NCI-H2107 treated with DMSO at 0.1 percent for 48 hours (cell line): ENCODE measurements at regions not wholly inside any gene's neighbourhood (a gene's known extent, or its start where the extent isn't known, plus 50 kb on each side); places are given as distances from the start of the nearest gene placed in this dataset.
"Not testable (repeated sequence)": the region's sequence is repeated elsewhere in the genome, so short reads cannot be mapped to it uniquely, and the experiment has no call there.

ENCODE experiments used
- DNase-seq: peaks from one replicate; lab custom pipeline; 2025; ENCODE audit not compliant: unreplicated experiment; lab: John Stamatoyannopoulos, UW

DNA sequence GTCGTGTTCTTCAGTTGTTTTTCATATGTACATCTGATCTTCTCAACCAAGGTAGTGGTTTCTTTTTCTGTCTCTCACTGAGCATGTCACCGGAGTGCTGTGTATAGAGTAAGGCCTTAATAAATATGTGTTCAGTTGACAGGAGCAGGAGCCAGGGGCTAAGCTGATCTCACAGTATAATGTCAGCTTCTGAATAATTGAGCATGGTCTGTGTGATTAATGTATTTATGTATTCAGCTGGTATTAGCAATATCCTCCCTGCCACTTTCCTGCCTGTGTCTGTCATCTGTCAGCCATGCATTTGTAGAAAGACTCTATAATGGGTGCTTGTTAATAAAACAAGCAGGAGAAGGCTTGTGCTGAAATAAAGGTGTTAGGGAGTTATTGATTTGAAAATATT, 198.9 kb downstream of the ADCYAP1 start:
- DNase-seq = no peak

DNA sequence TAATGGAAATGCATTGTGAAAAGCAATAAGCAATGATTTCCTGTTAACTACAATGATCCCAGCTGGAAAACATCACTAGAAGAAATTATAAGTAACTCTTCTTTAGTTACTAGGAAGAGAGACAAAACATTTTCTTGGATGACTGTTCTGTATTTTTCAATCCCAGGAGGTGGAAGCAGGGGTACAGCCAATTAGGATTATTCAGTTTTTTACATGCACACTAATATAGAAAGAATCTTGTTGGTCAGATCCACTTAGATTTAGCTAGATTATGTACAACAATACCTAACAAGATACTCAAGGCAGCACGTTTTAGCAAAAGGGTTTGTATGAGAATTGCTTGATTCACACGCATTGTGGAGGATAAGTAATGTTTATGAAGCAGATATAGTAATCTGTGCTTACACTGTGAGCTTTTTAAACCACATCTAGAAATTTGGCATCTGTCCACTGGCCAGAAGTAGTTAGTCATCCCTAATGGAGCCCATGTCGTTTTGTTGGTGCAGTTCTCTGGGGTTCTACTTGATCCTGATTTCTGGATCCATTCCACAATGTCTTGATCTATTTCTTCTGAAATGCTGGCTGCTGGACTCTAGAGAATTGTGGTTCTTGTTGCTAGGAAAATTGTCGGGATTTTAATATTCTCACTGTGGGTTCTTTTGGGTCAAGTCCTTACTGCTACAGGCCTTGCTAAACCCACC, 199.7 kb downstream of the ADCYAP1 start:
- no peak for DNase-seq

DNA sequence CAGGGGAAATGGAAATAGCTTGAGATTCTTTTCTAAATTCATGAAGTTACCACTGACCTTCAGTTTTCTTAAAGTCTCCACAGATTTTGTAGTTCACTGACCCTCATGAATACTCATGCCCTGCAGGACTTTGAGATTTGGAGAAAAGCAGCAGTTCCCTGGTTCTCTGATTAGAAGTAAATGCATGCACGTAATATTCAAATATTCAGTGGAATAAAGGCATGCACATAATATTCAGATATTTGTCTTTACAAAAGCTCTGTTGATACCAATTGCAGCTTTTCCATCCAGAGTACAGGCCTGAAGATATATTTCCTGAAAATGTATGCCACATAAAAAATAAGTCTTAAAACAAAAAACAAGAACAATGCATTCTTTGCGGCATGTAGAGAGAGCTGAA, 219.8 kb downstream of the ADCYAP1 start:
- DNase-seq = no peak

DNA sequence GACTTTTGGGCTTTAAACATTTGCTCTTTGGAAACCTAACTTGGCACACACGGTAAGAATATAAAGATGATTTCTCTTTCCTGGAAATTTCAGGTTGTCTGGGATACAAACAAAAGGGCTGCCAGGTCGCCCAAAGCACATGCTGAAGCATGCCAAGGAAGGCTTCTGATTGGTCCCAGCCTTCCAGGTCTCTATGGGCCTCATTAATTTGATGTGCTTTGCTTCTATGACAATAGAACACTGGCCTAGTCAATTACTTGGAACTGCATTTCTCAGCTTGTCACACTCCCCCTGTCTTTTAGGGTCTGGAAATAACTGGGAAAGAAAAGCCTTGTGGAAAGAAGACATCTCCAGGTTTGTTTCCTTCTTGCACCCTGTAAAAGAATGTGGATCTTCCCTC, 228.9 kb downstream of the ADCYAP1 start:
- DNase-seq = no peak

DNA sequence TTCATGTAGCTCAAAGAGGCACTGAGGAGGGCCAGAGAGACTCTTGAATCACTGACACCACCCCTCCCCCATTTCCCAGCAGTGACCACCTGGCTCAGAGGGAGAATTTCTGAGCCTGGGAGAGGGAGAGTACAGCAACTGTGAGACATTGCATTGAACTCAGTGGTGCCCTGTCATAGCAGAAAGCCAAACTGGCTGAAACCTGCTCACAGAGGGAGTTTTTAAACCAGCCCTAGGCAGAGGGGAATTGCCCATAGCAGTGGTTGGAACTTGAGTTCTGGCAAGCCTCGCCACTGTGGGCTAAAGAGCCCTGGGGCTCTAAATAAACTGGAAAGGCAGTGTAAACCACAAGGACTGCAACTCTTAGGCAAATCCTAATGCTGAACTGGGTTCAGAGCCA, 243.1 kb downstream of the ADCYAP1 start:
- DNase-seq = no peak

DNA sequence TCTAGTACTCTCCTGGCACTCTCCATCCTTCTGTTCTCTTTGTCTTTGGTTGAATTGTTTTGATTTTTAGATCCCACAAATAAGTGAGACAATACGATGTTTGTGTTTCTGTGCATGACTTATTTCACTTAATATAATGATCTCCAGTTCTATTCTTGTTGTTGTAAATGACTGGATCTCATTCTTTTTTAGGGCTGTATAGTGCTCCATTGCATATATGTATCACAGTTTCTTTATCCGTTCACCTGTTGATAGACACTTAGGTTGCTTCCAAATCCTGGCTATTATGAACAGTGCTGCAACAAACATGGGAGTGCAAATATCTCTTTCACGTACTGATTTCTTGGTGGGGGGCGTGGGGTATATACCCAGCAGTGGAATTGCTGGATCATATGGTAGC, 245.0 kb downstream of the ADCYAP1 start:
- DNase-seq = no peak

DNA sequence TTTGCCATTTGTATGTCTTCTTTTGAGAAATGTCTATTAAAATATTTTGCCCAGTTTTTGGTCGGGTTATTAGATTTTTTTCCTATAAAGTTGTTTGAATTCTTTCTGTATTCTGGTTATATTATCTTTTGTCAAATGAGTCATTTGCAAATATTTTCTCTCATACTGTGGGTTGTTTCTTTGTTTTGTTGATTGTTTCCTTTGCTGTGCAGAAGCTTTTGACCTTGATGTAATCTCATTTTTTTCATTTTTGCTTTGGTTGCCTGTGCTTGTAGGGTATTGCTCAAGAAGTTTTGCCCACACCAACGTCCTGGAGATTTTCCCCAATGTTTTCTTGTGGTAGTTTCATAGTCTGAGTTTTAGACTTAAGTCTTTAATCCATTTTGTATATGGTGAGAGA, 245.7 kb downstream of the ADCYAP1 start:
- no peak for DNase-seq

DNA sequence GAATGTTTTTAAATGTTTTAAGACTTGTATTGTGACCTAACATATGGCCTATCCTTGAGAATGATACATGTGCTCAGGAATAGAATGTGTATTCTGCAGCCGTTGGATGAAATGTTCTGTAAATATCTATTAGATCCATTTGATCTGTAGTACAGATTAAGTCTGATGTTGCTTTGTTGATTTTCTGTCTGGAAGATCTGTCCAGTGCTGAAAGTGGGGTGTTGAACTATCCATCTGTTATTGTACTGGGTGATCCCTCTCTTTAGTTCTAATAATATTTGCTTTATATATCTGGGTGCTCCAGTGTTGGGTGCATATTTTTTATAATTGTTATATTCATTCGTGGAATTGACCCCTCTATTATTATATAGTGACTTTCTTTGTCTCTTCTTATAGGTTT, 248.3 kb downstream of the ADCYAP1 start:
- DNase-seq = not testable (repeated sequence)

DNA sequence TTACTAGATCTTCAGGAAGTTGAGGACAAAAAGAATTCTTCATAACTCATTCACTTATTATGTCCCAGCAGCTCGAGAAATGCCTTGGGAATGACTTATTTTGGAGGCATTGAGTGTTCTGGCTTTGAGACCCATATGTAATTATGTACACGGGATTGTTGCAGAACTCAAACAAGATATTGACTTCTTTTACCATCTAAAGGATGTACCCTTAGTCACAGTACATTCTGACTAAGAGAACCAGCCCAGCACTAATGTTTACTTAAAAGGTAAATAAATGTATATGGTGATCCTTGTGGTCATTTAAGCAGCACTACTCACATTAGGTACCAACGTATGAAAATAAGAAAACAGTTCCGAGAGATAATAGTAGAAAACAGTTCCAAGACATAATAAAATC, 268.9 kb downstream of the ADCYAP1 start:
- no peak for DNase-seq

DNA sequence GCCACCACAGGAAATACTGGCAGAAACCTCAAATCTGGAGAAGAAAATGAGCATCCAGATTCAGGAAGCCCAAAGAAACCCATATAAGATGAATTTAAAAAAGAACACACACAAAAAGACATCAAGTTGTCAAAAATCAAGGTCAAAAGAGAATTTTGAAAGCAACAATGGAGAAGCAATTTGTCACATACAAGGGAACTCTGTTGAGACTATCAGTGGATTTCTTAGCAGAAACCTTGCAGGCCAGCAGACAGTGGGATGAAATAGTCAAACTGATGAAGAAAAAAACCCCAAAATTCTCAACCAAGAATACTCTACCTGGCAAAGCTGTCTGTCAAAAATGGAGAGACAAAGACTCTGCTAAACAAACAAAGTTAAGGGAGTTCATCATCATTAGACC, 272.6 kb downstream of the ADCYAP1 start:
- no peak for DNase-seq

DNA sequence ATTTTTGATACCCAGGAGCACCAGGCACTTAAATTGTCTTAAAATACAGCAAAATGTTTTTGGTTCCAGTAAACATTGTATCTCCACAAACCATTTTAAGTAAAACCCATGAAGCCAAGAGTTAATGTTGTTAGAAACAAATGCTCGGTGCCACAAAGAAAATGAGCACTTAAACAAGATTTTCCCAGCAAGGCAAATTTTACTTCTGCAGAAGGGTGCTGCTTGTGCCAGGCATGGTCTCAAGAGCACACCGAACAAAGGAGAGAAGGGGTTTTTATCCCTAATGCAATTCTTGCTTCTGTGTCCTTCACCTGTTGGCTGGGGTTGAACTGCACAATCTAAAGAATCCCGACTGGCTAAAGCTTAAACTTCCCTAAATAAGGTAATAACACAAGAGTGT, 286.7 kb downstream of the ADCYAP1 start:
- DNase-seq = no peak

DNA sequence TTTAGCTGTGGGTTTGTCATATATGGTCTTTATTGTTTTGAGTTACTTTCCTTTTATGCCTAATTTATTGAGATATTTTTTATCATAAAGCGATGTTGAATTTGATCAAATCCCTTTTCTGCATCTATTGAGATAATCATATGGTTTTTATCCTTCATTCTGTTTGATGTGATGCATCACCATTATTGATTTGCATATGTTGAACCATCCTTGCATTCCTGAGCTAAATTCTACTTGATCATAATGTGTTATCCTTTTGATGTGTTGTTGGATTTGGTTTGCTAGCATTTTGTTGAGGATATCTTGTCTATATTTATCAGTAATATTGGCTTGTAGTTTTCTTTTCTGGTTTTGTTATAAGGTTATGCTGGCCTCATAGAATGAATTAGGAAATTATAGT, 308.5 kb downstream of the ADCYAP1 start:
- DNase-seq = no peak

DNA sequence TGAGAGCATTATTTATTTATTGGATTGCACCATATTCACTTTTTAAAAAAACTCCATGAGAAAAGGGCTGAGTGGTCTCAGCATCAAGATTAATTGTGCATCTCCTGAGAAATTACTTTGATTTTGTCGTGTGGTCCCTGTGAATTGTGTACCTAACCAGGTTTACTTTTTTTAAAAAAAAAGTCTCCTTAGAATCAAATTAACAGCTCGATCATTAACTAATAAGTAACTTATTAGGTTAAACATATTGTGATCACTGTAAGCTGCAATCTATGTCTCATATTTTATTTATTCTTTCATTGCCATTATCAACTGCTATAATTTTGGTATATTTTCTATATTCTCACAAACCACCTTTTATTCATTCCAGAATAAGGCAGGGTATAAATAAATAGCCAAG, 318.2 kb downstream of the ADCYAP1 start:
- DNase-seq = no peak

DNA sequence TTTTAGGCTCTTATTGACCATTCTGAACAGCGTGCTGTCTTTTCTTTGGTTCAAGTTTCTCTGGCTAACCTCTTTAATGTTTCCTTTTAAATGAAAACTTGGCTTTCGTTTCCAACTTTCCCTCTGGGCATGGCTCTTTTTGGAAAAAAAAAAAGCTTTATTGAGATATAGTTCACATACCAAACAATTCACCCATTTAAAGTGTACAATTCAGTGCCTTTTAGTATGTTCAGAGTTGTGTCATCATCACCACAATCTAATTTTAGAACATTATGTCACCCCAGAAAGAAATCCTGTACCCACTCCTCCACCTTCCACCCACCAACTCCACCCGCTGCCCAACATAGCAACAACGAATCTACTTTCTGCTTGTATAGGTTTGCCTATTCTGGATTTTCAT, 322.4 kb downstream of the ADCYAP1 start:
- no peak for DNase-seq

DNA sequence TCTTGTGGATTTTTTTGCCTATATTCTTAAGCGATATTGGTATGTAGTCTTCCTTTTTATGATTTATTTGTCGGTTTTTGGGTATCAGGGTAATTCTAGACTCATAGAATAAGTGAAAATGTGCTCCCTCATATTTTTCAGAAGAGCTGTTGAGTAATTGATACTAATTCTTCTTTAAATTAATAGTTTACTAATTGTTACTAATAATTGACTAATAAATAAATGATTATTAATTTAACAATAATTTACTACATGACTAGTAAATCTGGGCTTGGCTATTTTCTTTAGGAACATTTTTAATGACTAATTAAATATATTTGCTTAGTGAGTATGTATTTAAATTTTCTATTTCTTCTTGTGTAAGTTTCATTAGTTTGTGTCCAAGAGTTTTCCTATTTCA, 325.0 kb downstream of the ADCYAP1 start:
- DNase-seq = no peak

DNA sequence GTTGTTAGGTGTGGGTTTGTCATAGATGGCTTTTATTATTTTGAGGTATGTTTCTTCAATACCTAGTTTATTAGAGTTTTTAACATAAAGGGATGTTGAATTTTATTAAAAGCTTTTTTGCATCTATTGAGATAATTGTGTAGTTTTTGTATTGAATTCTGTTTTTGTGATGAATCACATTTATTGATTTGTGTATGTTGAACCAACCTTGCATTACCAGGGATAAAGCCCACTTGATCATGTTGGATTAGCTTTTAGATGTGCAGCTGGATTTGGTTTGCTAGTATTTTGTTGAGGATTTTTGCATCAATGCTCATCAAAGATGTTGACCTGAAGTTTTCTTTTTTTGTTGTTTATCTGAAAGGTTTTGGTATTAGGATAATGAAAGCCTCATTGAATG, 328.2 kb downstream of the ADCYAP1 start:
- DNase-seq = no peak

DNA sequence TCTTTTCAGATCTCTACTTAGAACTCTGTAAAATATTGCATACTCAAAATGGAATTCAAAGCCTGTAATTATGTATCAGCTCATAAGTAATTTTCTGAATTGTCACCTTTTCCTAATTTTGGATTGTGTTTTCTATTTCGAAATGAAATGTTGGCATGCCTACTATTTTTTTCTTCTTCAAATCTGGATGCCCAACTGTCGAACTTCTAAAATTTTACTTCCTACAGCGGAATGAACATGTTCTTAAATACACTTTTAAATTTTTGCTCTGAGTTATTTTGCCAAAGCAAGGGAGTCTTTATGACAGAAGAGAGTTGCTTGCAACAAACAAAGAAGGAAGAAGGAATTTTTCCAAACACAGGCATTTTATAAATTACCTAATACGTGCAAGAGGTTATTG, 336.0 kb downstream of the ADCYAP1 start:
- no peak for DNase-seq

DNA sequence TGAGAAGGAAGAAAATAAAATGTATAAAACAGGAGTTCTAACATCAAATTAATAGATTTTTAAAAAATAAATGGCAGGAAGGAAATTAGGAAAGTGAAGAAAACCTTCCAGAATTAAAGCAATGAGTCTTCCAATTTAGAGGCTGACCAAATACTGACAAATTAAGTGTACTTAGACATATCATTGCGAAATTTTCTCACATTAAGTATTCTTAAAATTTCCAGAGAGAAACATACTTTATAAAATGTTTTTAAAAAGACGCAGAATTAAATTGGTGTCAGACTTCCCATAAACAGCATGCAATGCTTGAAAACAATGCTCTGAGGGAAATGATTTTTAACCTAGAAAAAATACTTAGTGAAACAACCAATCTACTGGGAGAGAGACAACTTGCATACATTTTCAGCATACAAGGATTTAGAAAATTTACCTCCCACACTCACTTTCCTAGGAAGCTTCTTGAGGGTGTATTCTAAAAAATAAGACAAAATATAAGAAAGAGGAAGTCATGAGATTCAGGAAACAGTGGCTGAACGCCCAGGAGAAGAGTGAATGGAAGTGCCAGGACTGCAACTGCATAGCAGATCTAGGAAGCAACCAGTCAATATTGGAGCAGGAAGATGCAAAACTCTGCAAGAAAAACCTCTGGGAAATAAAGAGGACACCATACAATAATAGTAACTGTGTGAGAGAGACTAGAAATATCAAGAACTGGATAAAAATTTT, 339.9 kb downstream of the ADCYAP1 start:
- no peak for DNase-seq

DNA sequence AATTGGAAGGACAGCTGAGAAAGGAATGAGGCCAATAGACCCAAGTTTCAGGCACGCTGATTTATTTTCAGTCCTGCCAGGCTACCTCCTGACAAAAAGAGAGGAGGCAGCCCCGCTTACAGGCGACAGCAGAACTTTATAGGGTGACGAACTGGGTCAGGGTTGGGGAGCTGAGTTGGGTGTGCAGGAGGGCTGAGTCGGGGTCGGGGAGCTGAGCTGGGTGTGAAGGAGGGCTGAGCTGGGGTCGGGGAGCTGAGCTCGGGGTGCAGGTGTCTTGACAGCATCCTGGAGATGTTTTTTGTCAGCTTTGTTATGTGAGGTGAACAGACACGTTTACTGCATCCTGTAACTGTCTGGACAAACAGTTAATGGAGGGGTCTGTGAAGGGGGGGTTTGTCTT, 342.2 kb downstream of the ADCYAP1 start:
- peak; percentile 26 for DNase-seq

DNA sequence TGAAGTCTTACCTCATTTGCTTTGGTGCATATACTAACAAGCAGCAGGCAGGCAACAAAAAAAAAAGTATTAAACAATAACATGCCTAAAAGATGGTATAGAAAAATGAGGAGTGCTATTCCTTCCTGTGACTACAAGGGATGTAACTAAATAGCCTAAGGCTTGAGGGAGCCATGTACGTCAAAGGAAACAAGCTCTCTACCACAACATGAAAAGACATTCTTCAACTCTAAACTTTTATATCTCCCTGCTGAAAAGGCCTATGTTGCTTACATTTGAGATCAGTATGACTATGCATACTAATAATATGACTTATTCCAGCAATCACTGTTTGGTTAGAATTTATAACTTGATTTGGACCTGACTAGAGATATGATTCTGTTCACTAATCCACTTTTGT, 347.9 kb downstream of the ADCYAP1 start:
- no peak for DNase-seq

DNA sequence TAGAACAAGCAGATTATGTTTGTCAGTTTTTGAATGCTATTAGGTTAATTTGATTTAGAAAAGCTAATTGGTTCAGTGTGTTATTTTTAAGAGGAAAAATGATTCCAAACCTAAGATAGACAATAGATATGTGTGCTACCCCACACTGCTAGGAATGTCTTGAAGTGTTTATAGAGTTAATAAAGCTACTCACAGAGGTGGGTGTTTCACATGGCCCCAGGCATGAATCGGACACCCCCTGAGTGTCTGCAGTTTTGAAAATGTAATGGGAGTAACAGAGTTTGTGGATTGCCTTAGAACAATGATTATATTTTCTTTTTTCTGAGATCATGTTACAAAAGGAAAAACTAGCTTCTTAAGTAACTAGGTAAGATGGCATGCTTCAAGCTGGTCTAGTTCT, 348.3 kb downstream of the ADCYAP1 start:
- no peak for DNase-seq

DNA sequence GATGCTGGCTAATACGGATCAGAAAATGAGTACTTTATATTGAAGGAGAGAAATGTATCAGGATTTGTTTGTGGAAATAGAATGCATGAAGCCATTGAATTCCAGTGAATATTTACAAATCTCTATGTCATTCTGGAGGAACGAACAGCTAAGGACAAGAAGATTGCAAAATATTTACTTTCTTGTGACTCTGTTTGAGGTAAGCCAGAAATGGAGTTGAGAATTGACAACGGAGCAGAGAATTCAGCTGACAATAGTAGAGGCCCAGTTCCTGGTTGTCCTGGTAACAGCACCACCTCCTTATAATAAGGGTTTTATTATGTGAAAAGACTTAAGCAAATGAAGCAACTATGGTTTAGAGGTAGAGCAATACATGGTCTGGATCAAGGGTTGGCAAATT, 349.2 kb downstream of the ADCYAP1 start:
- no peak for DNase-seq

DNA sequence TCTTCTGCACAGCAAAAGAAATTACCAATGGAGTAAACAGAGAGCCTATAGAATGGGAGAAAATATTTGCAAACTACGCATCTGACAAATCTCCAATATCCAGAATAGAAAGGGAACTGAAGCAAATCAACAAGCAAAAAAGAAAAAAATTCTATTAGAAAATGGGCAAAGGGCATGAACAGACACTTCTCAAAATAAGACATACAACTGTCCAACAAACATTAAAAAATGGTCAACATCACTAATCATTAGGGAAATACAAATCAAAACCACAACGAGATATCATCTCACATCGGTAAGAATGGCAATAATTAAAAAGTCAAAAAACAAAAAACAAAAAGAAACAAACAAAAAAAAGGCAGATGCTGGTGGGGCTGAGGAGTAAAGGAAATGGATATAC, 356.4 kb downstream of the ADCYAP1 start:
- DNase-seq = no peak
